ENCODE measurements at regions not wholly inside any gene's neighbourhood (a gene's known extent, or its start where the extent isn't known, plus 50 kb on each side); places are given as distances from the start of the nearest gene placed in this dataset.

- Histone ChIP-seq H3K4me3 (replicated peaks; ENCODE audit: insufficient read depth, low read length) (no peak overlapping the region), H3K27ac (replicated peaks) (no peak overlapping the region), H3K27me3 (ENCODE audit: insufficient read depth, poor library complexity, severe bottlenecking) (no peaks in the 10 kb centered on the region)
- TF ChIP-seq GABPA (IDR thresholded peaks at IDR 0.05; ENCODE audit: low read depth): no peak
- TF ChIP-seq CTCF (IDR thresholded peaks at IDR 0.05; ENCODE audit: insufficient read depth, low read length): no peak
- TF ChIP-seq POLR2AphosphoS5 (IDR thresholded peaks at IDR 0.05; ENCODE audit: low read depth): no peak
- TF ChIP-seq REST (IDR thresholded peaks at IDR 0.05; ENCODE audit: insufficient replicate concordance, low read depth): no peak
- TF ChIP-seq SPI1 (IDR thresholded peaks at IDR 0.05; ENCODE audit: borderline replicate concordance, low read depth): no peak
- no peak for DNase-seq (ENCODE audit: low read depth in 1 of 2, low spot score in 1 of 2)
Observed at GRCh38 chr5:17879276-17879675, 245.0 kb downstream of the TAF11L14 start.

GRCh38 chr5:17880869-17881268 is 246.6 kb downstream of the TAF11L14 start:
- Histone ChIP-seq H3K27ac (replicated peaks) (no peak overlapping the region), H3K4me3 (replicated peaks; ENCODE audit: insufficient read depth, low read length) (no peak overlapping the region), H3K27me3 (ENCODE audit: insufficient read depth, poor library complexity, severe bottlenecking) (no peaks in the 10 kb centered on the region)
- DNase-seq (ENCODE audit: low read depth in 1 of 2, low spot score in 1 of 2): no peak
- TF ChIP-seq POLR2AphosphoS5 (IDR thresholded peaks at IDR 0.05; ENCODE audit: low read depth): no peak
- TF ChIP-seq GABPA (IDR thresholded peaks at IDR 0.05; ENCODE audit: low read depth): no peak
- TF ChIP-seq REST (IDR thresholded peaks at IDR 0.05; ENCODE audit: insufficient replicate concordance, low read depth): no peak
- no peak for TF ChIP-seq CTCF (IDR thresholded peaks at IDR 0.05; ENCODE audit: insufficient read depth, low read length)
- no peak for TF ChIP-seq SPI1 (IDR thresholded peaks at IDR 0.05; ENCODE audit: borderline replicate concordance, low read depth)

- H3K4me3 ChIP-seq (replicated peaks; ENCODE audit: insufficient read depth, low read length): no peak overlapping the region
- H3K27ac ChIP-seq (replicated peaks): no peak overlapping the region
- H3K27me3 ChIP-seq (ENCODE audit: insufficient read depth, poor library complexity, severe bottlenecking): no peaks in the 10 kb centered on the region
- DNase-seq (ENCODE audit: low read depth in 1 of 2, low spot score in 1 of 2): no peak
- TF ChIP-seq POLR2AphosphoS5 (IDR thresholded peaks at IDR 0.05; ENCODE audit: low read depth): no peak
- TF ChIP-seq SPI1 (IDR thresholded peaks at IDR 0.05; ENCODE audit: borderline replicate concordance, low read depth): no peak
- no peak for TF ChIP-seq CTCF (IDR thresholded peaks at IDR 0.05; ENCODE audit: insufficient read depth, low read length)
- no peak for TF ChIP-seq GABPA (IDR thresholded peaks at IDR 0.05; ENCODE audit: low read depth)
- no peak for TF ChIP-seq REST (IDR thresholded peaks at IDR 0.05; ENCODE audit: insufficient replicate concordance, low read depth)
Observed at GRCh38 chr5:17882760-17883488, 248.7 kb downstream of the TAF11L14 start.

Data from HL-60 (cell line).